Parathyroid adenoma (tissue), 2 donors: ENCODE measurements at regions not wholly inside any gene's neighbourhood (a gene's known extent, or its start where the extent isn't known, plus 50 kb on each side); places are given as distances from the start of the nearest gene placed in this dataset.

Source experiments
- H2AFZ ChIP-seq: fragments of 300-600 bp; sonication (generic); one replicate; pipeline ENCODE4 v1.7.0; 2017; ENCODE audit warnings: antibody characterized with exemption, mild to moderate bottlenecking
- H3K27ac ChIP-seq: fragments of 300-600 bp; sonication (generic); one replicate; pipeline ENCODE4 v1.7.0; 2017
- H3K27me3 ChIP-seq: fragments of 300-600 bp; sonication (generic); one replicate; pipeline ENCODE4 v1.7.0; 2017; ENCODE audit warnings: low read length; ENCODE audit not compliant: control insufficient read depth, insufficient read depth
- H3K36me3 ChIP-seq: fragments of 300-600 bp; sonication (generic); one replicate; pipeline ENCODE4 v1.7.0; 2017; ENCODE audit warnings: low read length; ENCODE audit not compliant: control insufficient read depth, insufficient read depth
- H3K4me1 ChIP-seq: fragments of 300-600 bp; sonication (generic); one replicate; pipeline ENCODE4 v1.7.0; 2017; ENCODE audit warnings: control low read depth
- H3K4me2 ChIP-seq: fragments of 300-600 bp; sonication (generic); one replicate; pipeline ENCODE4 v1.7.0; 2017; ENCODE audit warnings: low read length
- H3K4me3 ChIP-seq: fragments of 300-600 bp; sonication (generic); one replicate; pipeline ENCODE4 v1.7.0; 2017; ENCODE audit warnings: low read depth, low read length
- H3K79me2 ChIP-seq: fragments of 300-600 bp; sonication (generic); one replicate; pipeline ENCODE4 v1.7.0; 2017; ENCODE audit warnings: control low read depth
- H3K9ac ChIP-seq: fragments of 300-600 bp; sonication (generic); one replicate; pipeline ENCODE4 v1.7.0; 2017; ENCODE audit warnings: mild to moderate bottlenecking
- H3K9me3 ChIP-seq: fragments of 300-600 bp; sonication (generic); one replicate; pipeline ENCODE4 v1.7.0; 2017; ENCODE audit warnings: low read length; ENCODE audit not compliant: control insufficient read depth
- CTCF ChIP-seq: fragments of 300-600 bp; sonication (generic); IDR thresholded peaks from one replicate; pipeline ENCODE4 v1.7.0; 2017; ENCODE audit warnings: antibody characterized with exemption, mild to moderate bottlenecking
- donor health status: primary hyperparathyroidism.

GRCh38 chr3:66751842-66752241 lies 246.3 kb upstream of the KBTBD8 start:
- no peak overlapping the region for H3K4me3 ChIP-seq
- H3K27me3 ChIP-seq = no peaks in the 10 kb centered on the region
- no peak for TF ChIP-seq CTCF
- no peak overlapping the region for H3K4me2 ChIP-seq
- H3K36me3 ChIP-seq = no peaks in the 10 kb centered on the region
- no peak overlapping the region for H2AFZ ChIP-seq
- no peaks in the 10 kb centered on the region for H3K79me2 ChIP-seq
- H3K27ac ChIP-seq = no peak overlapping the region
- H3K4me1 ChIP-seq = no peaks in the 10 kb centered on the region
- no peaks in the 10 kb centered on the region for H3K9me3 ChIP-seq
- no peak overlapping the region for H3K9ac ChIP-seq

- no peak for TF ChIP-seq CTCF
These were observed 244.4 kb upstream of the KBTBD8 start for GRCh38 chr3:66753670-66754069.

GRCh38 chr3:66754613-66755012 lies 243.5 kb upstream of the KBTBD8 start:
- Histone ChIP-seq H3K36me3 (no peaks in the 10 kb centered on the region), H2AFZ (no peak overlapping the region)

More at GRCh38 chr3:66753670-66754069, 244.4 kb upstream of the KBTBD8 start:
- Histone ChIP-seq H3K27me3 (no peaks in the 10 kb centered on the region), H3K4me3 (no peak overlapping the region), H3K9ac (no peak overlapping the region), H3K79me2 (no peaks in the 10 kb centered on the region), H3K4me2 (no peak overlapping the region), H2AFZ (no peak overlapping the region), H3K36me3 (no peaks in the 10 kb centered on the region), H3K4me1 (no peaks in the 10 kb centered on the region), H3K27ac (no peak overlapping the region), H3K9me3 (no peaks in the 10 kb centered on the region)

GRCh38 chr3:66755924-66756323 lies 242.2 kb upstream of the KBTBD8 start:
- no peaks in the 10 kb centered on the region for H3K79me2 ChIP-seq
- no peak overlapping the region for H3K4me3 ChIP-seq
- H3K4me1 ChIP-seq = no peaks in the 10 kb centered on the region
- H3K27me3 ChIP-seq = no peaks in the 10 kb centered on the region
- H3K9me3 ChIP-seq = no peaks in the 10 kb centered on the region
- no peak for TF ChIP-seq CTCF
- H3K4me2 ChIP-seq = no peak overlapping the region
- H2AFZ ChIP-seq = no peak overlapping the region
- no peak overlapping the region for H3K27ac ChIP-seq
- no peak overlapping the region for H3K9ac ChIP-seq
- no peaks in the 10 kb centered on the region for H3K36me3 ChIP-seq

More at GRCh38 chr3:66754613-66755012, 243.5 kb upstream of the KBTBD8 start:
- H3K9ac ChIP-seq = no peak overlapping the region
- no peak overlapping the region for H3K27ac ChIP-seq
- H3K4me2 ChIP-seq = no peak overlapping the region
- H3K79me2 ChIP-seq = no peaks in the 10 kb centered on the region
- no peaks in the 10 kb centered on the region for H3K9me3 ChIP-seq
- H3K27me3 ChIP-seq = no peaks in the 10 kb centered on the region
- no peaks in the 10 kb centered on the region for H3K4me1 ChIP-seq
- TF ChIP-seq CTCF = no peak
- H3K4me3 ChIP-seq = no peak overlapping the region

GRCh38 chr3:66756468-66757036 lies 241.6 kb upstream of the KBTBD8 start:
- Histone ChIP-seq H2AFZ (no peak overlapping the region), H3K27ac (no peak overlapping the region), H3K79me2 (no peaks in the 10 kb centered on the region), H3K4me2 (no peak overlapping the region), H3K4me3 (no peak overlapping the region), H3K9me3 (no peaks in the 10 kb centered on the region), H3K27me3 (no peaks in the 10 kb centered on the region), H3K9ac (no peak overlapping the region), H3K36me3 (no peaks in the 10 kb centered on the region), H3K4me1 (no peaks in the 10 kb centered on the region)
- no peak for TF ChIP-seq CTCF
